Dedifferentiated amniotic fluid mesenchymal stem cell (primary cell): ENCODE measurements at regions not wholly inside any gene's neighbourhood (a gene's known extent, or its start where the extent isn't known, plus 50 kb on each side); places are given as distances from the start of the nearest gene placed in this dataset.

Source experiments
- DNase-seq: peaks from one replicate; pipeline ENCODE4 v3.0.0-alpha.2; 2016; ENCODE audit errors: extremely low spot score

- no peak for DNase-seq
Observed at GRCh38 chr2:120401275-120402066, 55.5 kb downstream of the INHBB start.

- no peak for DNase-seq
Observed at GRCh38 chr2:120402067-120402433, 56.1 kb downstream of the INHBB start.

DNA sequence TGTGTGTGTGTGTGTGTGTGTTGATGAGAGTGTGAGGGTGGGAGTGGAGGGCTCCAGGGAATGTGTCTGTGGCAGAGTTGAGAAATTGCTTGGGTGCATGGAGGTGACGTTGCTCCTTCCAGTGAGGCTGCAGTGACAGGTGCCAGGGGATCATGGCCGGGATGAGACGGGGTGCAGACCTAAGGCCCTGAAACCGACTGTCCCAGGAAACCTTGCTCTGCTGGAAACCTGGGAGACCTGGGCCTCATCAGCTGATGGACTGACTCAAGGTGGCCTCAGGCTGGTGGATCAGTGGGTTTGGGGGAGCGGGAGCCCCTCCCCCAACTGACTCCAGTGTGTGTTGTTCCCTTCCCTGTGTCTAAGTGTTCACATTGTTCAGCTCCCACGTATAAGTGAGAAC lies 56.6 kb downstream of the INHBB start:
- DNase-seq: no peak

DNA sequence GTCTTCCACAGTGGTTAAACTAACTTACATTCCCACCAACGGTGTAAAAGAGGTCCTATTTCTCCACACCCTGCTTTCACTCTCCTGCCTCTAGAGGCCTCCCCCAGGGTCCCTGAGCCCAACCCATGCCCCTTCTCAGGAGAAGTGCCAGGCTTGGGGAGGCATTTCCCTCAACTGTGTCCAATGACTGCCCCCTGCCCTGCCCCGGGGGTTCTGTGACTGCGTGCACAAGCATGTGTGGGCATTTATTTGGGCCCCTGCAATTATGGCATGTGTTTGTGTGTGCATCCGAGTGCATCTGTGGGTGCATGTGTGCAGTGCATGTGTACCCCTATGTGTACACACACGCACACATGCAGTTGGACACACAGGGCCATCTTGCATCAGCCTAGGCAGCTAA lies 57.3 kb downstream of the INHBB start:
- no peak for DNase-seq

GRCh38 chr2:120403676-120404075 lies 57.7 kb downstream of the INHBB start:
- DNase-seq: no peak

GRCh38 chr2:120404274-120404673 lies 58.3 kb downstream of the INHBB start:
- DNase-seq: no peak

- no peak for DNase-seq
Observed at GRCh38 chr2:120404941-120405758, 59.2 kb downstream of the INHBB start.

GRCh38 chr2:120405759-120406099 lies 59.8 kb downstream of the INHBB start:
- DNase-seq: no peak

GRCh38 chr2:120406566-120406965 lies 60.6 kb downstream of the INHBB start:
- DNase-seq: no peak

DNA sequence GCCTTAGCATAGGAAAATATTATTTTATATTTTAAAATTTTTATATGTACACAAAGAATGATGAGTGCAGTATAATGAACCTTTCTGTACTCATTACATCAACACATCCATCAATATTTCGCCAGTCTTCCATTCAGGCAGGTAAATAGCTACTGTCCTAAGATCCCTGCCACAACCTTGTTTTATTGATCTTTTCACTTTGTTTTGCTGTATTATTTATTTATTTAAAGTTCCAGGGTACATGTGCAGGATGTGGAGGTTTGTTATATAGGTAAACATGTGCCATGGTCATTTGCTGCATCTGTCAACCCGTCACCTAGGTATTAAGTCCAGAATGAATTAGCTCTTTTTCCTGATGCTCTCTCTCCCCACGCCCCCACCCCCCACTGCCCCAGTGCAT lies 64.6 kb downstream of the INHBB start:
- DNase-seq: no peak

GRCh38 chr2:120415060-120415459 lies 69.1 kb downstream of the INHBB start:
- no peak for DNase-seq

DNA sequence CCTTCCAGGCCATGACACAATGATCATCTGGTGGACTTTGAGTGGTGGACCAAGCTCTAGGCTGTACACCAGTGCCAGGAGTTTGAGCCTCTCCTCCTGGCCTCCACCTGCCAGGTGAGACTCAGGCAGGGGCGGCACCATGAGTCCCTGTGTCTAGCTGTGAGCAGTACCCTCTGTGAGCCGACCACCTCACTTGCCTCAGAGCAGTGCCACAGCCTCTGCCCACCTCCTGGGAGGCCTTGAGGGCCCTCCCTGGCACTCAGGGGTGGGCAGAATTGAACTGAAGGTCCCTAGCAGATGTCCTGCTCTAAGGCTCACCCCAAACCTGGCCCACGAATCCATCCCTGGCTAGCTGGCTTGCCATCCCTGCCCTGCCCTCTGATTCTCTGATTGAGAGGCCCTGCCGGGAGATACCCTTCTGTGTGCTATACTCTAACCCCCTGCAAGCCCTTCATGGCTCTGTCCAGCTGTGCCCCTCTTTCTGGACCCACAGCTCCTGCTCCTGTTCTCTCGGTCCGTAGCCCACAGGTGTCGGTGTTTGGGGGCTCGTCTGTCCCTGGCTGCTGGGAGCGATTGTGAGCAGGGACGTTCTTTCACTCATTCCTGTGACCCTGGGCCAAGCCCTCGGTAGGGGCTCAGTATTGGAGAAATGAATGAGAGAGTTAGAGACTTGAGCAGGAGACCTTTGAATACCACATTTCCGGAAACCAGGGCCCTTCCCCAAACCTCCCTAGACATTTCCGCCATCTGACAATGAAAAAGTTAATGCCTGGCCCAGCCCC lies 70.0 kb downstream of the INHBB start:
- DNase-seq: no peak

- DNase-seq: no peak
Observed at GRCh38 chr2:120418174-120418787, 72.3 kb downstream of the INHBB start.

DNA sequence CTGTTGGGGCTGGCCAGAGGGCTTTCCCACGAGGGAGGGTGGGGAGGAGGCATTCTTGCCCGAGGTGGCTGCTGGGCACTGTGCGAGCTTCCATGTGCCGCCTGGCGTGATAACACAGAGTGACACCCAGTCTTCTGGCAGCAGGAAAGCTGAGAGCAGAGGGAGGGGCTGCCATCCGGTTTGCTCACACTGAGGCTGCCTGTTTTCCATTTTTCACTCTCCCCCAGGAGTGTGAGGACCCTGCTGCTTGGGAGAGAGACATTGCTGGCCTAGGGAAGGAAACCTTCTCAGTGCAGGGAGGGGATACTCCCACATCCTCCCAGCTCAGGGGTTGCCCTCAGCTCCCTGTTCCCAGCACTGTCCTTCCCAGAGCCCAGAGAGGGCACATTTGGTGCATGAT lies 73.1 kb downstream of the INHBB start:
- DNase-seq: no peak

GRCh38 chr2:120419955-120420354 lies 74.0 kb downstream of the INHBB start:
- DNase-seq: no peak

DNA sequence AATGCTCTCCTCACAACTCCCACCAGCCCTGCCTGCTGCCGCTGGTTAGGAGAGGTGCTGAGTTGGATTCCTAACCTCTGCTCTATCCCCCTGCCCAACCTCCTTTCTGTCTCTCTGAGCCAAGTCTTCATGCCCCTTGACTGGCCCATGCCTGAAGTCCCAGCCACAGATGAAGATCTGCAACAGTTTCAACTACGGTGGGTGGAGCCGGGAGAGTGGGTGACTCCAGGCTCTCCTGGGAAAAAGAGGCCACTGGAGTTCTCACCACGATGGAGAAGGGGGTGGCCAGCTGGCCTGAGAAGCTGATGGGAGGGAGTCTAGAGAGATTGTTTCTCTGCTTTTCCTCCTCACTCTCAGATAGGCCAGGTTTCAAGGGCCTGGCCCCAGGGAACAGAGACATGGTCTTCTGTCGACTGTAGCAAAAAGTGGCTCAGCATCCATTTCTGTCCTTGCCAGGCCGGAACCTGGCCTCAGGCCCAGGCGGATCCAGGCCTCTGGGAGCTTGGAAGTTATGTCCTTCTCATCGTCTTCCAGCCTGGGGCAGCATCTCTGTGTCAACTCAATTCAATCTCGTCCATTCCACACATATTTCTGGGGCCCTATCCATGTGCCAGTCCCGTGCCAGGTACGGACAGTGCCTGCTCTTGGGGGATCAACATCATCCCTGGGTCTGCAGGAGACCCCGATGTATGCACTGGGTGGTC lies 75.3 kb downstream of the INHBB start:
- no peak for DNase-seq

DNA sequence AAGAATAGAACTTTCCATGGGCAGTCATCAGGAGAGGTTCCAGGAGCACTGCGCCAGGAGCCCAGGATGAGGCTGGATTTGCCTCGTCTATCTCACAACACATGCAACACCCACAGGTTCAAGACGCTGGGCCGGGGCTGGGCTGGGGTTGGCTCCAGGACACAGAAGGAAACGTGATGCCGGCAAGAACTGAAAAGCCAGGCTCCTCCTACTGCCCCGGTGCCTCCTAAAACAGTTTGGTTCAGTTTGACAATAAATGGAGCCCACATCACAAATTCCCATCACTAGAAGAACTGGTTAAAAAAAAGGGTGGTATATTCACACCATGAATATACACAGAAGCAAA lies 75.9 kb downstream of the INHBB start:
- no peak for DNase-seq

- DNase-seq: no peak
Observed at GRCh38 chr2:120422465-120423160, 76.7 kb downstream of the INHBB start.

DNA sequence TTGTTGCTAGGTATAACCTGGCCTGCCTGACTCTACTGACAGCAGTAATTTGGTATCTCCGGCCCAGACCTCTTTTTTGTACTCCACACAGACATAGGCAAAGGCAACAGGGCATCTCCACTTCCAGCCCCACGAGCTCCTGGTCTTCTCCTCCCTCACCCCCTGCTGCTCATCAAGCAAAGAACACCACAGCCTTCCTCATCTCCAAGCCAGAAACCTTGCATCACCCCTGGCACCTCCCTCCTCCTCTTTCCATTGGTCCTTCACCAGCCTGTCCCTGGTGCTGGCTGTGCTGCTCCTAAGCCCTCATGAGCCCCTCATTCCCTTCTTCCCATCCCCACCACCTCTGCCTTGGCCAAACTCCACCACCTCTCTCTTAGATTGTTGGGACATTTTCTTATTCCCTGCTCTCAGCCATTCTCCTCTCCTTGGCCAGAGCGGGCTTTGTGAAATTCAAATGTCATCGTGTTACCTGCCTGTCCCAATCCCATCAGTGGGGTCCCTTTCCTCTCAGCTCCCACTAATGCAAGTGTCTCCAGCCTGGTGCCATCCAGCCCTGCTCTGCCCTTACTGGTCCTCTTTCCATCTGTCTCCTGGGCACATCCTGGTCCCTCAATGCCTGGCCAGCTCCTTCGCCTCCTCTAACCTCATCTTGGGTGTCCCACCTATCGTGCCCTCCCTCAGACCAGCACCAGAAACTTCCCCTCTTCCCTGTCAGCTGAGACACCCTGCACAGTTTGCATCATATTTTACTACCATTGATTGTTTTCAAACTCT lies 77.4 kb downstream of the INHBB start:
- no peak for DNase-seq

- no peak for DNase-seq
Observed at GRCh38 chr2:120424274-120424796, 78.4 kb downstream of the INHBB start.
